Endometrium (tissue), 2 donors: ENCODE measurements at regions not wholly inside any gene's neighbourhood (a gene's known extent, or its start where the extent isn't known, plus 50 kb on each side); places are given as distances from the start of the nearest gene placed in this dataset.
"Not testable (repeated sequence)": the region's sequence is repeated elsewhere in the genome, so short reads cannot be mapped to it uniquely, and the experiment has no call there.

ENCODE experiments used
- FAIRE-seq: peaks from 2 replicates; lab custom pipeline; 2012; peaks lifted over from hg19 to GRCh38; lab: Jason Lieb, UNC
- donor health status: control.
- donor health status: control.

- FAIRE-seq, result no peak
Observed at GRCh38 chr3:104273046-104273649, 1093.6 kb upstream of the ALCAM start.

GRCh38 chr3:104275199-104275598, 1091.5 kb upstream of the ALCAM start:
- FAIRE-seq, result no peak

GRCh38 chr3:104279617-104280016, 1087.1 kb upstream of the ALCAM start:
- no peak for FAIRE-seq

- FAIRE-seq, result no peak
Observed at GRCh38 chr3:104281713-104282112, 1085.0 kb upstream of the ALCAM start.

- no peak for FAIRE-seq
Observed at GRCh38 chr3:104286645-104287044, 1080.1 kb upstream of the ALCAM start.

- FAIRE-seq, result peak; percentile 99
Observed at GRCh38 chr3:104291437-104291851, 1075.3 kb upstream of the ALCAM start.

GRCh38 chr3:104291878-104292277, 1074.8 kb upstream of the ALCAM start:
- FAIRE-seq, result no peak

GRCh38 chr3:104297617-104298016, 1069.1 kb upstream of the ALCAM start:
- no peak for FAIRE-seq

GRCh38 chr3:104298662-104299061, 1068.0 kb upstream of the ALCAM start:
- FAIRE-seq, result no peak

GRCh38 chr3:104316118-104316517, 1050.6 kb upstream of the ALCAM start:
- no peak for FAIRE-seq

- FAIRE-seq, result no peak
Observed at GRCh38 chr3:104323226-104323625, 1043.5 kb upstream of the ALCAM start.

GRCh38 chr3:104347291-104347690, 1019.4 kb upstream of the ALCAM start:
- FAIRE-seq, result no peak

- no peak for FAIRE-seq
Observed at GRCh38 chr3:104349836-104350235, 1016.9 kb upstream of the ALCAM start.

GRCh38 chr3:104353951-104354350, 1012.8 kb upstream of the ALCAM start:
- FAIRE-seq, result no peak

- no peak for FAIRE-seq
Observed at GRCh38 chr3:104359546-104359945, 1007.2 kb upstream of the ALCAM start.

GRCh38 chr3:104360038-104360437, 1006.7 kb upstream of the ALCAM start:
- no peak for FAIRE-seq

GRCh38 chr3:104361748-104362147, 1005.0 kb upstream of the ALCAM start:
- not testable (repeated sequence) for FAIRE-seq

- no peak for FAIRE-seq
Observed at GRCh38 chr3:104362319-104362718, 1004.4 kb upstream of the ALCAM start.

GRCh38 chr3:104367000-104367399, 999.7 kb upstream of the ALCAM start:
- no peak for FAIRE-seq

- FAIRE-seq, result no peak
Observed at GRCh38 chr3:104368760-104369159, 997.9 kb upstream of the ALCAM start.

- FAIRE-seq, result no peak
Observed at GRCh38 chr3:104385421-104385820, 981.3 kb upstream of the ALCAM start.

GRCh38 chr3:104388619-104389018, 978.1 kb upstream of the ALCAM start:
- FAIRE-seq, result no peak

GRCh38 chr3:104392327-104392726, 974.4 kb upstream of the ALCAM start:
- FAIRE-seq, result no peak

GRCh38 chr3:104396974-104397669, 969.6 kb upstream of the ALCAM start:
- no peak for FAIRE-seq
